ENCODE measurements at regions not wholly inside any gene's neighbourhood (a gene's known extent, or its start where the extent isn't known, plus 50 kb on each side); places are given as distances from the start of the nearest gene placed in this dataset.

- no peak for TF ChIP-seq POLR2A (IDR thresholded peaks at IDR 0.05)
- TF ChIP-seq CTCF (IDR thresholded peaks at IDR 0.05 in 4 of 5, conservative IDR thresholded peaks at IDR 0.05 in 1 of 5), result no peak
These were observed 1405.3 kb upstream of the NUDT12 start for GRCh38 chr5:104967806-104968410.
